ENCODE measurements at regions not wholly inside any gene's neighbourhood (a gene's known extent, or its start where the extent isn't known, plus 50 kb on each side); places are given as distances from the start of the nearest gene placed in this dataset.

DNA sequence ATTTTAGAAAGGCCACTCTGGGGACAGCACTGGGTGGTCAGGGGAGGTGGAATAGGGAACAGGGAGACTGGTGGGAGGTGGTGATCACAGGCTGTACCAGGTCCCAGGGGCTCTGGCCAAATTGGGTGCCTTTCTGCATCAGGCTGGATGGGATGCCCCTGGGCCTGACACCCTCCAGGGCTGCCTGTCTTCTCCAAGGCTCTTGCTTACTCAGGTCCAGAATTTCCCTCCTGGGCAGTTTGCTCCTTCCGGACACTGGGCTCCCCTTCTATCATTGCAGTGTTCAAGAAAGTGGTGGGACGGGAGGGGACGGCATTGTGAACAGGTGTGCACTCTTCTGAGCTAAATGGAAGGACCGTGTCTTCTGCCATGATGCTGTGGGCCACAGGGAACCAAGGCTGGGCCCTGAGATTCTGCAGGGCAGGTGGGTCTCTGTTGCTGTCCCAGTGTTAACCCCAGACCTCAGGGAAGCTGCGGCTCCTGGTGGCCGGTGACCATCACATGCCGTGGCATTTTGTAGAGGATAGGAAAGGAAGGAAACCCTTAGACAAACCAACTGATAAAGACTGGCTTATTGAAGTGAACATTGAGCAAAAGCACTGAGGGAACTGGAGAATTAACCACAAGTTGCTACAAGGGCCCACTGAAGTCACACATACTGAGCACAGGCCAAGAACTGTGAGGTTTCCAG lies 93.7 kb upstream of the HS6ST1 start:
- TF ChIP-seq CTCF (IDR thresholded peaks at IDR 0.05) (no peak), POLR2A (IDR thresholded peaks at IDR 0.05) (no peak)

All from lower leg skin (tissue), 3 donors.